GM18519 (cell line): ENCODE measurements at regions not wholly inside any gene's neighbourhood (a gene's known extent, or its start where the extent isn't known, plus 50 kb on each side); places are given as distances from the start of the nearest gene placed in this dataset.

Experiments
- ATAC-seq: cut with Tn5 transposase; IDR thresholded peaks from one replicate; pipeline ENCODE4 v1.9.1; 2021; ENCODE audit warnings: mild to moderate bottlenecking, moderate library complexity; ENCODE audit not compliant: unreplicated experiment, low FRiP score

- no peak for ATAC-seq
These were observed 601.2 kb upstream of the ARID1B start for GRCh38 chr6:156175971-156176421.

- ATAC-seq, result no peak
These were observed 601.7 kb upstream of the ARID1B start for GRCh38 chr6:156175433-156175832.

- ATAC-seq, result no peak
These were observed 602.9 kb upstream of the ARID1B start for GRCh38 chr6:156174031-156174890.

- ATAC-seq, result no peak
These were observed 607.8 kb upstream of the ARID1B start for GRCh38 chr6:156169371-156169770.

- ATAC-seq, result no peak
These were observed 609.5 kb upstream of the ARID1B start for GRCh38 chr6:156167625-156168071.

GRCh38 chr6:156167016-156167624, 610.1 kb upstream of the ARID1B start:
- ATAC-seq, result no peak

GRCh38 chr6:156166093-156166492, 611.1 kb upstream of the ARID1B start:
- ATAC-seq, result no peak

- no peak for ATAC-seq
These were observed 612.3 kb upstream of the ARID1B start for GRCh38 chr6:156164701-156165452.

- no peak for ATAC-seq
These were observed 613.9 kb upstream of the ARID1B start for GRCh38 chr6:156163311-156163710.

- ATAC-seq, result no peak
These were observed 615.7 kb upstream of the ARID1B start for GRCh38 chr6:156161471-156161870.

GRCh38 chr6:156160795-156161165, 616.4 kb upstream of the ARID1B start:
- ATAC-seq, result no peak

GRCh38 chr6:156160007-156160794, 617.0 kb upstream of the ARID1B start:
- no peak for ATAC-seq

GRCh38 chr6:156154896-156155295, 622.3 kb upstream of the ARID1B start:
- no peak for ATAC-seq

- ATAC-seq, result no peak
These were observed 626.8 kb upstream of the ARID1B start for GRCh38 chr6:156150391-156150790.

- no peak for ATAC-seq
These were observed 630.3 kb upstream of the ARID1B start for GRCh38 chr6:156146891-156147290.

GRCh38 chr6:156131221-156131903, 645.8 kb upstream of the ARID1B start:
- ATAC-seq, result peak; percentile 95

- ATAC-seq, result no peak
These were observed 650.6 kb upstream of the ARID1B start for GRCh38 chr6:156126535-156126934.

GRCh38 chr6:156125844-156126243, 651.3 kb upstream of the ARID1B start:
- ATAC-seq, result no peak

GRCh38 chr6:156123731-156124130, 653.4 kb upstream of the ARID1B start:
- no peak for ATAC-seq

GRCh38 chr6:156121973-156122372, 655.2 kb upstream of the ARID1B start:
- ATAC-seq, result no peak
